ENCODE measurements at regions not wholly inside any gene's neighbourhood (a gene's known extent, or its start where the extent isn't known, plus 50 kb on each side); places are given as distances from the start of the nearest gene placed in this dataset.

- no peak for DNase-seq (ENCODE audit: low read depth)
These were observed 166.6 kb downstream of the INHBA start for GRCh38 chr7:41536122-41536872.

- peak; percentile 83 for DNase-seq (ENCODE audit: low read depth)
These were observed 173.1 kb downstream of the INHBA start for GRCh38 chr7:41529831-41530230.

- DNase-seq (ENCODE audit: low read depth), result peak; percentile 19
These were observed 178.0 kb downstream of the INHBA start for GRCh38 chr7:41524876-41525275.

- DNase-seq (ENCODE audit: low read depth), result no peak
These were observed 182.4 kb downstream of the INHBA start for GRCh38 chr7:41520445-41520844.

GRCh38 chr7:41517771-41518170 lies 185.1 kb downstream of the INHBA start:
- peak; percentile 35 for DNase-seq (ENCODE audit: low read depth)

- DNase-seq (ENCODE audit: low read depth), result no peak
These were observed 194.1 kb downstream of the INHBA start for GRCh38 chr7:41508755-41509154.

GRCh38 chr7:41507686-41508268 lies 195.1 kb downstream of the INHBA start:
- DNase-seq (ENCODE audit: low read depth), result no peak

- peak; percentile 43 for DNase-seq (ENCODE audit: low read depth)
These were observed 198.5 kb downstream of the INHBA start for GRCh38 chr7:41504214-41504980.

- DNase-seq (ENCODE audit: low read depth), result peak; percentile 23
These were observed 199.5 kb downstream of the INHBA start for GRCh38 chr7:41503438-41503837.

- no peak for DNase-seq (ENCODE audit: low read depth)
These were observed 201.4 kb downstream of the INHBA start for GRCh38 chr7:41501466-41501865.

GRCh38 chr7:41501006-41501405 lies 201.9 kb downstream of the INHBA start:
- DNase-seq (ENCODE audit: low read depth), result no peak

GRCh38 chr7:41492603-41493002 lies 210.3 kb downstream of the INHBA start:
- no peak for DNase-seq (ENCODE audit: low read depth)

GRCh38 chr7:41491883-41492471 lies 210.9 kb downstream of the INHBA start:
- no peak for DNase-seq (ENCODE audit: low read depth)

- DNase-seq (ENCODE audit: low read depth), result no peak
These were observed 211.6 kb downstream of the INHBA start for GRCh38 chr7:41491308-41491707.

- DNase-seq (ENCODE audit: low read depth), result no peak
These were observed 213.0 kb downstream of the INHBA start for GRCh38 chr7:41489885-41490284.

GRCh38 chr7:41487229-41487940 lies 215.5 kb downstream of the INHBA start:
- DNase-seq (ENCODE audit: low read depth), result no peak

- DNase-seq (ENCODE audit: low read depth), result no peak
These were observed 221.5 kb downstream of the INHBA start for GRCh38 chr7:41481353-41481752.

- no peak for DNase-seq (ENCODE audit: low read depth)
These were observed 224.7 kb downstream of the INHBA start for GRCh38 chr7:41478187-41478586.

- no peak for DNase-seq (ENCODE audit: low read depth)
These were observed 226.5 kb downstream of the INHBA start for GRCh38 chr7:41476460-41476803.

GRCh38 chr7:41475801-41476459 lies 227.0 kb downstream of the INHBA start:
- DNase-seq (ENCODE audit: low read depth), result no peak
